SKM-1 (cell line): ENCODE measurements at regions not wholly inside any gene's neighbourhood (a gene's known extent, or its start where the extent isn't known, plus 50 kb on each side); places are given as distances from the start of the nearest gene placed in this dataset.
A peak's percentile ranks its signal among the peaks of the same experiment; 100 is the strongest.

Experiments used
- DNase-seq: peaks from one replicate; lab custom pipeline; 2025; ENCODE audit not compliant: unreplicated experiment; lab: John Stamatoyannopoulos, UW

DNA sequence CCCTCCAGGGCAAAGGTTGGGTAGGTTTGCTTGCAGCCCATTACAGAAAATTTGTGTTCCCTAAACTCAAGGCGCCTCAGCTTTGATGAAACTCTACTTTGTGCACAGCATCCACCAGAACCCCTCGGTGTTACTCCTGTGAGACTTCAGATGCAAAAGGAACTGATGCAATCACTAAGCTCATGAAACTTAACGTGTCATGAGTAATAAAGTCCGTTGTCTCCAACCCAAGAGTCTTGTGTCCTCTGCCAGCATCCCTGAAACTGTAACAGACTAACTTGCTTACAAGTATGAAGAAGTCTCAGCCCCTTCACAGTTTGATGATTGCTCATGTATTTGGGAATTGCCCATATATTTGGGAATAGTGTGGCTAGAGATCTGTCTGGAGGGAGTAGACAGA is 74.8 kb upstream of the MARCHF10 start:
- peak; percentile 60 for DNase-seq

DNA sequence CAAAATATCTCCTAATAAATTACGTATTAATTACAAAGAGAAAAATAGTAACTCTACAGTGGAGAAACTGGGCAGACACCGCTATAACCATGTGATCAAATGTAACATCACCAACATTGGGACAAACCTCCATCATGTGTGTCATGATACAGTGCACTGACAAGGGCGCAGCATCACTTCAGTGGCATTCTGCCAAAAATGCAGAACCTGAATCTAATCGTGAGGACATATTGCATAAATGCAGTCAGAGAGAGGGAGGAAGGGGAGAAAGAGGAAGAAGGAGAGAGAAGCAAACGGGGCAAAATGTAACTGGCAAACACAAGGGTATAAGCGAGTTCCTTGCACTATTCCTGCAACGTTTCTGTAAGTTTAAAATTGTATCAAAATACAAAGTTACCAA is 74.2 kb upstream of the MARCHF10 start:
- DNase-seq: peak; percentile 92

- DNase-seq: no peak
Measured at GRCh38 chr17:62880120-62880519, 72.0 kb upstream of the MARCHF10 start.

GRCh38 chr17:62876673-62877405 is 68.7 kb upstream of the MARCHF10 start:
- no peak for DNase-seq

DNA sequence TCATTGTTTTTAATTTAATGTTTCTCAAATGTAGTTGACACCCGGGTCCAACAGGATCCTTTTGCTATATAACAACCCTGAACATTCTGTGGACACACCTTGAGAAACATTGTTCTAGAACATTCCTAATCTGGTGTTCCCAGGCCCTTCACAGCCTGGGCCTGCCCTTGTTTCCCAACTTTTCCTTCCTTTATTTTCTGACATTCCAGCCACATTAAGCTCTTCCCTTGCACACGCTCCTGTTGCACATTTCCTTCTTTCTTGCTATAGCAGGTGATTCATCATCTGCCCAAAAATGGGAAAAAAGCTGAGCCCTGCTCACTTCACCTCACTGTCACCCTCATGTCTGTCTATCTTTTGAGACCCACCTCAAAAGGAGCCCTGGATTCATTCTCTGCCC is 67.9 kb upstream of the MARCHF10 start:
- DNase-seq: no peak

- no peak for DNase-seq
Measured at GRCh38 chr17:62875296-62875695, 67.2 kb upstream of the MARCHF10 start.

DNA sequence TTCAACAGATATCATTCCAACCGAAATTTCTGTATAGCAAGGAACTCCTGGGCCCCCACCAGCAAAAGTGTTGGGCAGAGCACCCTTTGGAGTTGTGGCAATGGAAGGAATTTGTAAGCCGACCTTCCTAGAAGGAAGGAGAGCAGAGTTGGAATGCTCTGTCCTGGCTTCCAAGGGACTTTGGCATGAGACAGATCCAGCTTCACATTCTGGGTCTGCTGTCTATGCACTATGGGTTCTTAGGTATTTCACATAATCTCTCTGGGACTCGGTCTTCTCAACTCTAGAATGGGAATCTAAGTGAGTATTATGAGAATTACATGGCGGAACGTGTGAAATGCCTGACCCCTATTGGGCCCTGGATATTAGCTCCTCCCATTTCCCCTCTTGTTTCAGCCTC is 63.2 kb upstream of the MARCHF10 start:
- DNase-seq: no peak

GRCh38 chr17:62870552-62870971 is 62.4 kb upstream of the MARCHF10 start:
- DNase-seq: no peak

GRCh38 chr17:62870030-62870541 is 62.0 kb upstream of the MARCHF10 start:
- DNase-seq: no peak

DNA sequence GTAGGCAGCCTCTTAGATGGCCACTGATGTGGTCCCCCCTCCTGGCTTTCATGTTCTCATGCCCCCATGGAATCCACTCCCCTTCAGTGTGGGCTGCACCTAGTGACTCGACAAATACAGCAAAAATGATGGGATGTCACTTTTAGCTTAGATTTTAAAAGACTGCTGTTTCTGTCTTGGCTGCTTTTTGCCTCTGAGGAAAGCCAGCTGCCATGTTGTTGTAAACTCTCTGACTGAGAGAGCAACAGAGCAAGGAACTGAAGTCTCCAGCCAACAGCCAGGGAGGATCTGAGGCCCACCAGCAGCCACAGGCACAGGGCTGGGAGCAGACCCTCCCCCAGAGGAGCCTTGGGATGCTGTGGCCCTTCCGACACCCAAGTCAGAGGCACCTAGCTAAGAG is 60.6 kb upstream of the MARCHF10 start:
- DNase-seq: no peak

- no peak for DNase-seq
Measured at GRCh38 chr17:62868008-62868407, 59.9 kb upstream of the MARCHF10 start.

GRCh38 chr17:62867303-62867702 is 59.2 kb upstream of the MARCHF10 start:
- DNase-seq: no peak

GRCh38 chr17:62866471-62866870 is 58.4 kb upstream of the MARCHF10 start:
- no peak for DNase-seq

DNA sequence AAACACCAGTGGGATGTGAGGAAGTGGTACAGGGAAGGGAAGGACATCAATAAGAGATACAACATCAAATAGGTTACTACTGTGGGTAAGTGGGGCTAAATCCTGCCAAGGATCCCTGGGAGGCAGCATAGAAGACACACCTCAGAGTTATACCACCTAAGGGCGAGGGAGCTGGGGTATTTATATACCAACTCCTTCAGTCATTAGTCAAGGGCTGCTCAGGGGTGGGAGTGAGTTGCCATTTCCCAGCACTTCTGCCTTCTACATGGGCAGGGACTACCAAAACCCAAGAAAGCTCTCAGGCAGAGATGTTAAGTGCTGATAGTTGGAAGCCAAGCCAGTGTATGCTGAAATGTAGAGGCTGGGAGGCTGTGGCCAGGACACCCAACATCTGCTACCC is 57.5 kb upstream of the MARCHF10 start:
- no peak for DNase-seq

DNA sequence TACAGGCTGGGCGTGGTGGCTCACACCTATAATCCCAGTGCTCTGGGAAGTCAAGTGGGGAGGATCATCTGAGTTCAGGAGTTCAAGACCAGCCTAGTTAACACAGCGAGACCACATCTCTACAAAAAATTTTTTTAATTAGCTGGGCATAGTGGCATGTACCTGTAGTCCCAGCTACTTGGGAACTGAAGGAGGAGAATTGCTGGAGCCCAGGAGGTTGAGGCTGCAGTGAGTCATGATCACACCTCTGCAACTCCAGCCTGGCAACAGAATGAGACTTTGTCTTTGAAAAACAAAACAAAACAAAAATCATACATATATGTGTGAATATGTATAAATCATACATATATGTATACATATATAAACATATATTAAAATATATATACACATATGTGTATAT is 54.1 kb upstream of the MARCHF10 start:
- no peak for DNase-seq

DNA sequence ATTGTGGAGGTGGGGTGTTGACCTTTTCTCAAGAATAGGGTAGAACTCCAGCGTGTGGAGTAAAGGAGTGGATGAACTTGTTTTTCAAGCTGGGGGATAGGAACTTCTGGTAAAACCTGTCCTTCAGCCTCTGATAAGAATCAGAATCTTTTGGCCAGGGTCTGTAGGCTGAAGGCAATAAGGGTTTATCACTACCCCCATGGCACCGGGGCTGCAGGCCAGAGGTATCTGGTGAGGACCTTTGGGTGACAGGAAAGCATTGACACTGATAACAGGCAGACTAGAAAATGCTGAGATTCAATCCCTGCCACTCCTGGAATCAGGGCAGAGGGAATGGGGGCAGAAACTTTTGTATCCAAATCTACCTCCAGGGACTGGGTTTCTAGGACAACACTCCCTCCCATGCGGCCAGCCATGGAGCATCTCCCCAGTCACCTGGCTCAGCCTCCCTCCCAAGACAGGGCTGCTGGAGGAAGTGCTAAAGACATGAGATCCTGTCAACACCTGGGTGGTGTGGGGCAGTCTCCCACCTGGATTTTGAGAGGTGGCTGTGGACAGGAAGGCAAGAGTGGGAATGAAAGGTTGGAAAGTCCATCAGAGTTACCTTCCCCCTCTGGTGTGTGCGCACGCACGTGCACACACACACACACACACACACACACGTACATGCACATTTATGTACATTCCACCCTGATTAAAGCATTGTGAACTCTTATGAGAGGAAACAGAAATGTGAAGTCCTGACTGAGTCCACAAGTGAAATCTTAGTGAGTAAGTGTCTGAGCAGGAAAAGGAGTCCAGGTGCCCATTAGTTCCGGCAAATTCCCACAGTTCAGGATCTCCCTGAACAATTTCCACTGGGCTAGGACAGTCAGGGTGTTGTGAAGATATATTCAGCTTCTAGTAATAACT is 53.1 kb upstream of the MARCHF10 start:
- no peak for DNase-seq

- no peak for DNase-seq
Measured at GRCh38 chr17:62859146-62859545, 51.0 kb upstream of the MARCHF10 start.
